ENCODE measurements at regions not wholly inside any gene's neighbourhood (a gene's known extent, or its start where the extent isn't known, plus 50 kb on each side); places are given as distances from the start of the nearest gene placed in this dataset.

GRCh38 chr5:9876451-9876850, 246.3 kb upstream of the TAS2R1 start:
- Mint-ChIP-seq H3K4me1 (ENCODE audit: unreplicated experiment) (no peaks in the 10 kb centered on the region), H3K27me3 (ENCODE audit: unreplicated experiment) (peaks cover 1% of the 10 kb centered on the region), H3K9me3 (ENCODE audit: unreplicated experiment) (no peaks in the 10 kb centered on the region), H3K4me3 (ENCODE audit: unreplicated experiment) (no peak overlapping the region), H3K27ac (ENCODE audit: unreplicated experiment) (no peak overlapping the region), H3K36me3 (ENCODE audit: low read depth, unreplicated experiment) (no peaks in the 10 kb centered on the region)
- DNase-seq (ENCODE audit: low spot score): no peak
- TF ChIP-seq, protein P1, sequence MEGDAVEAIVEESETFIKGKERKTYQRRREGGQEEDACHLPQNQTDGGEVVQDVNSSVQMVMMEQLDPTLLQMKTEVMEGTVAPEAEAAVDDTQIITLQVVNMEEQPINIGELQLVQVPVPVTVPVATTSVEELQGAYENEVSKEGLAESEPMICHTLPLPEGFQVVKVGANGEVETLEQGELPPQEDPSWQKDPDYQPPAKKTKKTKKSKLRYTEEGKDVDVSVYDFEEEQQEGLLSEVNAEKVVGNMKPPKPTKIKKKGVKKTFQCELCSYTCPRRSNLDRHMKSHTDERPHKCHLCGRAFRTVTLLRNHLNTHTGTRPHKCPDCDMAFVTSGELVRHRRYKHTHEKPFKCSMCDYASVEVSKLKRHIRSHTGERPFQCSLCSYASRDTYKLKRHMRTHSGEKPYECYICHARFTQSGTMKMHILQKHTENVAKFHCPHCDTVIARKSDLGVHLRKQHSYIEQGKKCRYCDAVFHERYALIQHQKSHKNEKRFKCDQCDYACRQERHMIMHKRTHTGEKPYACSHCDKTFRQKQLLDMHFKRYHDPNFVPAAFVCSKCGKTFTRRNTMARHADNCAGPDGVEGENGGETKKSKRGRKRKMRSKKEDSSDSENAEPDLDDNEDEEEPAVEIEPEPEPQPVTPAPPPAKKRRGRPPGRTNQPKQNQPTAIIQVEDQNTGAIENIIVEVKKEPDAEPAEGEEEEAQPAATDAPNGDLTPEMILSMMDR (IDR thresholded peaks at IDR 0.05; ENCODE audit: unreplicated experiment): no peak

DNA sequence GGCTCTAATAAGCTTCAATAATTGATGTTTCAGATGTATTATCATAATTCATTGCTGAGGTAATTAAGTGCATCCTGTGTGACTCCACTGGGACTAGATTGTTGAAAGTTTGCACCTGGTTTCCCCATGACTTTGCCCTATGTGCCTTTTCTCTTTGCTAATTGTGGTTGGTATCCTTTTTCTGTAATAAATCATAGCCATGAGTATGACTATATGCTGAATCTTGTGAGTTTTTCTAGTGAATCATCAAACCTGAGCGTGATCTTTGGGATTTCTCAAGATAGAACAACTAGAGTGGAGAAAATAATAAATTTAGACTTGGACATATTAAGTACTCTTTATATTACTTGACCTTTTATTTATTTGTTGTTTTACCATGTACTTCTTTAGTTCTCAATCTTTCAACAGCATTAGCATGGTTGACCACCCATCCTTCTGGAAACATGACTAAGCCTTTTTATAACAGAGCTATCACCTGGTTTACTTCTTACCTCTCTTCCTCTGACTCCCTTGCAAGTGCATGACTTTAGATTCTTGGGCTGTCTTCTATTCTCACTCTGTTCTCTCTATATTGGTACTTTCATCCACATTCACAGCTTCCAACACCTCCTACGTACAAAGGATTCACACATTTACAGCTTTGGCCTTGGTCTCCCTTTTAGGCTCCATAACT, 239.6 kb upstream of the TAS2R1 start:
- Mint-ChIP-seq H3K36me3 (ENCODE audit: low read depth, unreplicated experiment) (no peaks in the 10 kb centered on the region), H3K4me3 (ENCODE audit: unreplicated experiment) (no peak overlapping the region), H3K27me3 (ENCODE audit: unreplicated experiment) (peaks cover 1% of the 10 kb centered on the region), H3K9me3 (ENCODE audit: unreplicated experiment) (peaks cover 17% of the 10 kb centered on the region), H3K27ac (ENCODE audit: unreplicated experiment) (no peak overlapping the region), H3K4me1 (ENCODE audit: unreplicated experiment) (no peaks in the 10 kb centered on the region)
- no peak for DNase-seq (ENCODE audit: low spot score)
- TF ChIP-seq, protein P1 (IDR thresholded peaks at IDR 0.05; ENCODE audit: unreplicated experiment): no peak

- H3K27me3 Mint-ChIP-seq (ENCODE audit: unreplicated experiment): no peaks in the 10 kb centered on the region
- peaks cover 18% of the 10 kb centered on the region for H3K9me3 Mint-ChIP-seq (ENCODE audit: unreplicated experiment)
- no peaks in the 10 kb centered on the region for H3K4me1 Mint-ChIP-seq (ENCODE audit: unreplicated experiment)
- TF ChIP-seq, protein P1 (IDR thresholded peaks at IDR 0.05; ENCODE audit: unreplicated experiment): no peak
- no peak overlapping the region for H3K4me3 Mint-ChIP-seq (ENCODE audit: unreplicated experiment)
- H3K27ac Mint-ChIP-seq (ENCODE audit: unreplicated experiment): no peak overlapping the region
- no peak for DNase-seq (ENCODE audit: low spot score)
- no peaks in the 10 kb centered on the region for H3K36me3 Mint-ChIP-seq (ENCODE audit: low read depth, unreplicated experiment)
Measured at GRCh38 chr5:9865574-9865973, 235.4 kb upstream of the TAS2R1 start.

DNA sequence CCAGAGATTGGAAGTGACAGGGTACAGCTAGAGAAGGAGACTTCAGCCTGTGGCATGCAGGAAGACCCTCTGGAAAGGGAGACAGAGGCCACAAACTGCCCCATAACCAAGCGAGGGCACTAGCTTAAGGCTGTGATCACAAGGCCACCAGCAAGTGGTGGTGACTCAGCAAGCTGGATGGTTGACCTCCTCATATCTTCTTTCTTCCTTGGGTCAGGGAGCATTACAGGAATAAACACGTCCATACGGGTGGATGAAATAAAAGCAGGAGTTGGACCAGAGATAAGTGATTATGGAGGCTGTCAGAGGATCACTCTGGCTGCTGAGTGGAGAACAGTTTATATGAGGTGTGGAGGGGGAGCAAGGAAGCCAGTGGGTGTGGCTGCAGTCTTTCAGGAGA, 234.6 kb upstream of the TAS2R1 start:
- DNase-seq (ENCODE audit: low spot score): no peak
- Mint-ChIP-seq H3K36me3 (ENCODE audit: low read depth, unreplicated experiment) (no peaks in the 10 kb centered on the region), H3K4me3 (ENCODE audit: unreplicated experiment) (no peak overlapping the region), H3K9me3 (ENCODE audit: unreplicated experiment) (peaks cover 18% of the 10 kb centered on the region), H3K27me3 (ENCODE audit: unreplicated experiment) (no peaks in the 10 kb centered on the region), H3K27ac (ENCODE audit: unreplicated experiment) (no peak overlapping the region), H3K4me1 (ENCODE audit: unreplicated experiment) (no peaks in the 10 kb centered on the region)
- TF ChIP-seq, protein P1 (IDR thresholded peaks at IDR 0.05; ENCODE audit: unreplicated experiment): no peak

GRCh38 chr5:9863486-9863885, 233.3 kb upstream of the TAS2R1 start:
- Mint-ChIP-seq H3K4me3 (ENCODE audit: unreplicated experiment) (no peak overlapping the region), H3K27me3 (ENCODE audit: unreplicated experiment) (no peaks in the 10 kb centered on the region), H3K27ac (ENCODE audit: unreplicated experiment) (no peak overlapping the region), H3K36me3 (ENCODE audit: low read depth, unreplicated experiment) (no peaks in the 10 kb centered on the region), H3K4me1 (ENCODE audit: unreplicated experiment) (no peaks in the 10 kb centered on the region), H3K9me3 (ENCODE audit: unreplicated experiment) (peaks cover 13% of the 10 kb centered on the region)
- TF ChIP-seq, protein P1 (IDR thresholded peaks at IDR 0.05; ENCODE audit: unreplicated experiment): no peak
- DNase-seq (ENCODE audit: low spot score): no peak
